H9 (cell line): ENCODE measurements at regions not wholly inside any gene's neighbourhood (a gene's known extent, or its start where the extent isn't known, plus 50 kb on each side); places are given as distances from the start of the nearest gene placed in this dataset.
A peak's percentile ranks its signal among the peaks of the same experiment; 100 is the strongest.

Experiments used
- DNase-seq: peaks from one replicate; pipeline ENCODE4 v3.0.0-alpha.2; 2017
- H2AFZ ChIP-seq: one replicate; pipeline ENCODE4 v1.6.1; 2013; ENCODE audit warnings: mild to moderate bottlenecking, low read length, control low read depth, moderate library complexity
- H2AK5ac ChIP-seq: 2 replicates; pipeline ENCODE4 v1.6.1; 2013; ENCODE audit warnings: low read length, control low read depth, mixed read lengths; ENCODE audit not compliant: insufficient read length
- H2BK120ac ChIP-seq: one replicate; pipeline ENCODE4 v1.6.1; 2013; ENCODE audit warnings: low read depth, mild to moderate bottlenecking, low read length, control low read depth, inconsistent platforms; ENCODE audit not compliant: poor library complexity, severe bottlenecking
- H2BK12ac ChIP-seq: 2 replicates; pipeline ENCODE4 v1.6.1; 2013; ENCODE audit warnings: low read length, control low read depth, mixed read lengths, low read depth; ENCODE audit not compliant: insufficient read length
- H2BK15ac ChIP-seq: 2 replicates; pipeline ENCODE4 v1.6.1; 2013; ENCODE audit warnings: low read depth, low read length, control low read depth
- H2BK20ac ChIP-seq: one replicate; pipeline ENCODE4 v1.6.1; 2013; ENCODE audit warnings: low read depth, mild to moderate bottlenecking, low read length, control low read depth, inconsistent platforms; ENCODE audit not compliant: poor library complexity, severe bottlenecking
- H2BK5ac ChIP-seq: 2 replicates; pipeline ENCODE4 v1.6.1; 2013; ENCODE audit warnings: low read length, control low read depth, mixed read lengths; ENCODE audit not compliant: insufficient read length
- H3K14ac ChIP-seq: 2 replicates; pipeline ENCODE4 v1.6.1; 2013; ENCODE audit warnings: low read length, control low read depth; ENCODE audit not compliant: insufficient read depth
- H3K18ac ChIP-seq: 2 replicates; pipeline ENCODE4 v1.6.1; 2013; ENCODE audit warnings: low read depth, mild to moderate bottlenecking, mixed read lengths, low read length, control low read depth; ENCODE audit not compliant: insufficient read length
- H3K23ac ChIP-seq: 2 replicates; pipeline ENCODE4 v1.6.1; 2013; ENCODE audit warnings: low read length, control low read depth, mixed read lengths, low read depth; ENCODE audit not compliant: insufficient read length
- H3K23me2 ChIP-seq: 2 replicates; pipeline ENCODE4 v1.6.1; 2013; ENCODE audit warnings: low read depth, mild to moderate bottlenecking, mixed read lengths, low read length, control low read depth; ENCODE audit not compliant: insufficient read length, poor library complexity, severe bottlenecking
- H3K27ac ChIP-seq: 2 replicates; pipeline ENCODE4 v1.5.1; 2013; ENCODE audit warnings: low read length, control low read depth, mixed read lengths, low read depth; ENCODE audit not compliant: insufficient read length
- H3K27me3 ChIP-seq: 2 replicates; pipeline ENCODE4 v1.6.1; 2013; ENCODE audit warnings: low read length, control low read depth, inconsistent platforms; ENCODE audit not compliant: insufficient read depth
- H3K4ac ChIP-seq: 2 replicates; pipeline ENCODE4 v1.6.1; 2013; ENCODE audit warnings: low read depth, mild to moderate bottlenecking, control low read depth, inconsistent platforms, low read length, moderate library complexity
- H3K4me1 ChIP-seq: 2 replicates; pipeline ENCODE4 v1.6.1; 2013; ENCODE audit warnings: low read length, control low read depth, inconsistent platforms; ENCODE audit not compliant: insufficient read depth
- H3K4me2 ChIP-seq: 2 replicates; pipeline ENCODE4 v1.6.1; 2013; ENCODE audit warnings: low read length, control low read depth, mixed read lengths; ENCODE audit not compliant: insufficient read length, insufficient read depth
- H3K56ac ChIP-seq: 2 replicates; pipeline ENCODE4 v1.6.1; 2013; ENCODE audit warnings: low read depth, mild to moderate bottlenecking, mixed read lengths, low read length, control low read depth; ENCODE audit not compliant: insufficient read length
- H3K79me1 ChIP-seq: 2 replicates; pipeline ENCODE4 v1.6.1; 2013; ENCODE audit warnings: low read depth, mild to moderate bottlenecking, moderate library complexity, low read length, control low read depth, inconsistent platforms; ENCODE audit not compliant: insufficient read depth, poor library complexity, severe bottlenecking
- H3K79me2 ChIP-seq: 2 replicates; pipeline ENCODE4 v1.6.1; 2013; ENCODE audit warnings: low read length, control low read depth, inconsistent platforms; ENCODE audit not compliant: insufficient read depth
- H3K9ac ChIP-seq: 2 replicates; pipeline ENCODE4 v1.6.1; 2013; ENCODE audit warnings: low read length, control low read depth, mixed read lengths; ENCODE audit not compliant: insufficient read length; ENCODE audit errors: extremely low read depth
- H3K9me3 ChIP-seq: one replicate; pipeline ENCODE4 v1.6.1; 2013; ENCODE audit warnings: low read depth, low read length, inconsistent platforms; ENCODE audit not compliant: control insufficient read depth
- H3T11ph ChIP-seq: one replicate; pipeline ENCODE4 v1.6.1; 2013; ENCODE audit warnings: mild to moderate bottlenecking, low read length, control low read depth, inconsistent platforms
- H4K20me1 ChIP-seq: one replicate; pipeline ENCODE4 v1.6.1; 2013; ENCODE audit not compliant: control insufficient read depth, insufficient read length, insufficient read depth
- H4K5ac ChIP-seq: 2 replicates; pipeline ENCODE4 v1.6.1; 2013; ENCODE audit warnings: low read depth, mild to moderate bottlenecking, mixed read lengths, low read length, control low read depth; ENCODE audit not compliant: insufficient read length
- H4K8ac ChIP-seq: replicated peaks from 2 replicates; pipeline ENCODE4 v1.6.1; 2013; ENCODE audit warnings: low read length, control low read depth, mixed read lengths, low read depth; ENCODE audit not compliant: insufficient read length
- H4K91ac ChIP-seq: 2 replicates; pipeline ENCODE4 v1.6.1; 2013; ENCODE audit warnings: low read depth, mild to moderate bottlenecking, moderate library complexity, mixed read lengths, low read length, control low read depth; ENCODE audit not compliant: insufficient read length
- H3K27ac Mint-ChIP-seq, 3 experiments: 2 replicates in 2 of 3; 3 replicates in 1 of 3; pipeline ENCODE4 v1.8.0; 2020 to 2021; ENCODE audit warnings: mixed read lengths in 3 of 3, mild to moderate bottlenecking in 1 of 3, moderate library complexity in 1 of 3
- H3K27me3 Mint-ChIP-seq: 2 replicates; pipeline ENCODE4 v1.8.0; 2021; ENCODE audit warnings: low read depth, mild to moderate bottlenecking, moderate library complexity, mixed read lengths
- H3K36me3 Mint-ChIP-seq, 3 experiments: 2 replicates in 2 of 3; 3 replicates in 1 of 3; pipeline ENCODE4 v1.8.0; 2020 to 2021; ENCODE audit warnings: low read depth in 3 of 3, mixed read lengths in 3 of 3; ENCODE audit not compliant: insufficient read depth in 1 of 3
- H3K4me1 Mint-ChIP-seq, 2 experiments: 2 replicates each; pipeline ENCODE4 v1.8.0; 2020; ENCODE audit warnings: mixed read lengths in 2 of 2
- H3K4me3 Mint-ChIP-seq, 2 experiments: 2 replicates in 1 of 2; 3 replicates in 1 of 2; pipeline ENCODE4 v1.8.0; 2020 to 2021; ENCODE audit warnings: mild to moderate bottlenecking in 2 of 2, mixed read lengths in 2 of 2, moderate library complexity in 1 of 2
- H3K9me3 Mint-ChIP-seq, 2 experiments: 2 replicates in 1 of 2; 3 replicates in 1 of 2; pipeline ENCODE4 v1.8.0; 2020; ENCODE audit warnings: mild to moderate bottlenecking in 2 of 2, mixed read lengths in 2 of 2, moderate library complexity in 1 of 2
- CTCF ChIP-seq: fragments of 200-600 bp; sonication (generic); conservative IDR thresholded peaks from 3 replicates; pipeline ENCODE4 v1.8.0; 2021; ENCODE audit warnings: antibody characterized with exemption, mild to moderate bottlenecking
- WGBS: extraction: QIAGEN DNeasy Blood & Tissue Kit; methylation state at CpG from one replicate; pipeline ENCODE4 v1.1.7; 2013; ENCODE audit warnings: missing lambda C conversion rate, low lambda C conversion rate, mixed read lengths; ENCODE audit not compliant: insufficient read length; ENCODE audit errors: extremely low coverage; 5-methylcytosine and 5-hydroxymethylcytosine counted together

GRCh38 chrX:6694977-6695376, 160.1 kb upstream of the VCX3A start:
- no peak overlapping the region for H3K4me3 Mint-ChIP-seq
- H3K4me1 ChIP-seq, result peaks cover 11% of the 10 kb centered on the region
- no peak overlapping the region for H3K9ac ChIP-seq
- no peak overlapping the region for H4K91ac ChIP-seq
- H4K8ac ChIP-seq, result no peak overlapping the region
- no peak for TF ChIP-seq CTCF
- H2AK5ac ChIP-seq, result no peak overlapping the region
- no peaks in the 10 kb centered on the region for H3K27me3 ChIP-seq
- DNase-seq, result no peak
- no peak overlapping the region for H2BK15ac ChIP-seq
- no peaks in the 10 kb centered on the region for H3K27me3 Mint-ChIP-seq
- H3K79me2 ChIP-seq, result no peaks in the 10 kb centered on the region
- peak overlapping the region; percentile 58 for H3K18ac ChIP-seq
- H3K36me3 Mint-ChIP-seq, result peaks cover 3 to 10% (median 8%) of the 10 kb centered on the region in 3 experiments
- H3K56ac ChIP-seq, result no peak overlapping the region
- no peak overlapping the region for H3K4me2 ChIP-seq
- H3K4me1 Mint-ChIP-seq, result peaks cover 47 to 51% of the 10 kb centered on the region in 2 experiments
- H4K20me1 ChIP-seq, result no peaks in the 10 kb centered on the region
- peak overlapping the region; percentile 89 for H3K27ac ChIP-seq
- no peak overlapping the region for H3K23ac ChIP-seq
- H3K27ac Mint-ChIP-seq, result peak overlapping the region; percentile 86 to 95 (median 94); a peak in 4 of 7 replicates
- H2BK120ac ChIP-seq, result no peak overlapping the region
- H2BK12ac ChIP-seq, result no peak overlapping the region
- WGBS, result no CpG with 5 or more reads among the region's 4 CpGs
- H2AFZ ChIP-seq, result no peak overlapping the region
- no peaks in the 10 kb centered on the region for H3K79me1 ChIP-seq
- H4K5ac ChIP-seq, result no peak overlapping the region
- no peaks in the 10 kb centered on the region for H3K9me3 ChIP-seq
- H2BK5ac ChIP-seq, result no peak overlapping the region
- H3K14ac ChIP-seq, result no peak overlapping the region
- H3K9me3 Mint-ChIP-seq, result peaks cover 4 to 6% of the 10 kb centered on the region in 2 experiments; a peak in 4 of 5 replicates
- no peak overlapping the region for H3T11ph ChIP-seq
- no peaks in the 10 kb centered on the region for H3K23me2 ChIP-seq
- H3K4ac ChIP-seq, result no peak overlapping the region
- no peak overlapping the region for H2BK20ac ChIP-seq
